ENCODE measurements at regions not wholly inside any gene's neighbourhood (a gene's known extent, or its start where the extent isn't known, plus 50 kb on each side); places are given as distances from the start of the nearest gene placed in this dataset.
"Not testable (repeated sequence)": the region's sequence is repeated elsewhere in the genome, so short reads cannot be mapped to it uniquely, and the experiment has no call there.

- H3K4me3 ChIP-seq (ENCODE audit: low read depth, low read length) = no peak overlapping the region
- no peak for DNase-seq (ENCODE audit: low read depth)
- no peak for TF ChIP-seq CTCF (IDR thresholded peaks at IDR 0.05; ENCODE audit: low read depth, low read length, missing control alignments)
These were observed 610.6 kb upstream of the PRR20A start for GRCh38 chr13:56530096-56530495.

GRCh38 chr13:56547921-56548320 is 592.8 kb upstream of the PRR20A start:
- H3K4me3 ChIP-seq (ENCODE audit: low read depth, low read length); DNase-seq (ENCODE audit: low read depth): not testable (repeated sequence)

GRCh38 chr13:56558698-56559320 is 581.9 kb upstream of the PRR20A start:
- no peak for DNase-seq (ENCODE audit: low read depth)
- TF ChIP-seq CTCF (IDR thresholded peaks at IDR 0.05; ENCODE audit: low read depth, low read length, missing control alignments) = no peak
- H3K4me3 ChIP-seq (ENCODE audit: low read depth, low read length) = no peak overlapping the region

GRCh38 chr13:56561327-56561726 is 579.4 kb upstream of the PRR20A start:
- no peak overlapping the region for H3K4me3 ChIP-seq (ENCODE audit: low read depth, low read length)
- TF ChIP-seq CTCF (IDR thresholded peaks at IDR 0.05; ENCODE audit: low read depth, low read length, missing control alignments) = no peak
- DNase-seq (ENCODE audit: low read depth) = no peak

DNA sequence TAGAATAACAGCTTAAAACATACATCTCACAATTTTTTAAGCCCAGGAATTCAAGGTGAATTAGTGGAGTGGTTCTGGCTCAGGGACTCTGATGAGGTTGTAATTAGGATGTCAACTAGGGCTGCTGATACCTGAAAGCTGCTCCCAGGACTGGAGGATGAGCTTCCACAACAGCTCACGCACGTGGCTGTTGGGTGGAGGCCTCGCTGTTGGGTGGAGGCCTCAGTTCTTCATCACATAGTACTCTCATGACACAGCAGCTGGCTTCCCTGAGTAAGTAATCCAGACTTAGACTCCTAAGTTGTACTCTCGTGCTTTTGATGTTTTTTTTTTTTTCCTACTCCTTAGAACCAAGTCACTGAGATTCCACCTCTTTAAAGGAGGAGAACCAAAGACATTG is 577.1 kb upstream of the PRR20A start:
- no peak for DNase-seq (ENCODE audit: low read depth)
- H3K4me3 ChIP-seq (ENCODE audit: low read depth, low read length) = no peak overlapping the region
- TF ChIP-seq CTCF (IDR thresholded peaks at IDR 0.05; ENCODE audit: low read depth, low read length, missing control alignments) = no peak

- no peak overlapping the region for H3K4me3 ChIP-seq (ENCODE audit: low read depth, low read length)
- no peak for TF ChIP-seq CTCF (IDR thresholded peaks at IDR 0.05; ENCODE audit: low read depth, low read length, missing control alignments)
- no peak for DNase-seq (ENCODE audit: low read depth)
These were observed 553.7 kb upstream of the PRR20A start for GRCh38 chr13:56586976-56587375.

GRCh38 chr13:56615572-56615971 is 525.1 kb upstream of the PRR20A start:
- DNase-seq (ENCODE audit: low read depth) = no peak
- no peak overlapping the region for H3K4me3 ChIP-seq (ENCODE audit: low read depth, low read length)
- TF ChIP-seq CTCF (IDR thresholded peaks at IDR 0.05; ENCODE audit: low read depth, low read length, missing control alignments) = no peak
